Activated CD8-positive, alpha-beta memory T cell treated with anti-CD3 and anti-CD28 coated beads for 36 hours (primary cell): ENCODE measurements at regions not wholly inside any gene's neighbourhood (a gene's known extent, or its start where the extent isn't known, plus 50 kb on each side); places are given as distances from the start of the nearest gene placed in this dataset.

Experiments
- CTCF ChIA-PET: fragments of 350-600 bp; sonication (Branson Sonifier 250); formaldehyde crosslinking; loops from one replicate; lab custom pipeline; 2021; ENCODE audit warnings: antibody characterized with exemption; lab: Charles Lee
- POLR2A ChIA-PET: fragments of 350-600 bp; sonication (Branson Sonifier 250); formaldehyde crosslinking; loops from one replicate; lab custom pipeline; 2021; ENCODE audit warnings: antibody characterized with exemption; lab: Charles Lee

GRCh38 chr1:68551459-68551858 is 54.6 kb upstream of the DEPDC1 start:
- POLR2A ChIA-PET, result no interaction called here

GRCh38 chr1:68558321-68559026 is 61.6 kb upstream of the DEPDC1 start:
- ChIA-PET CTCF (no interaction called here), POLR2A (no interaction called here)

More at GRCh38 chr1:68551459-68551858, 54.6 kb upstream of the DEPDC1 start:
- CTCF ChIA-PET, result no interaction called here

GRCh38 chr1:68565923-68566322 is 69.0 kb upstream of the DEPDC1 start:
- CTCF ChIA-PET, result no interaction called here
- POLR2A ChIA-PET, result no interaction called here

DNA sequence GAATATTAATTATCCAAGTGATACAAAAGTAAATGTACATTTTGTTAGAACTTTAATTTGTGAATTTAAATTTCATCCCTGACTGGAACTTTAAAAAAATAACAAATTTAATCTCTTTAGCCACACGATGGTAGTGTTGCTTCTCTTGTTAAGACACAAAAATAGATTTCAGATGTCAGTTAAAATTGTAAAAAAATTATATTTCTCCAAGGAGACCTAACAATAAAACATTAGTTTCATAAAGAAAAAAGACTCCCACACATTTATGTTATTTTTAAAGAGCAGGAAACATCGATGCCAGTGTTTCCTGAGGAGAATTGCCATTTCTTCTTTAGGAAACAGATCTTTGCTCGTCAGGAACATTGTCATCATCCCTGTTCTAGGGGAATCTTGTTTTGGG is 74.0 kb upstream of the DEPDC1 start:
- ChIA-PET CTCF (no interaction called here), POLR2A (no interaction called here)

- CTCF ChIA-PET, result no interaction called here
- POLR2A ChIA-PET, result no interaction called here
Observed at GRCh38 chr1:68571454-68572235, 74.8 kb upstream of the DEPDC1 start.

DNA sequence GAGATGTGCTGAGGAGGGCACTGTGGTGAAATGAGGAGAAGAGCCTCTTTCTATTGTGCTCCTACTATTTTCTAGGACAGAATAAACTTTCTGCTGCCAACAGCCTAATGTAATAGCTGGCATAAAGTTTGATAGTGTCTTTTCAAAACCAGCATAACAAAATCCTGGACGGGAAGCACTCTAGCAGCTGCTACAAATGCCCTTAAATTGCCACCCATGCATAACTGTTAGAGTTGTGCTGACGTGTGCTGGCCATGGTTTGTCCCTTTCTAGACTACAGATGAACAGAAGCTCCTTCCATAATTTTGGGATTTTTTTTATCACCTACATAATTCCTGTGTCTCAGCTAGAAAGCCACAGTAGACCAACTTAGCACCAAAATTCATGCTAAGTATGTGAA is 88.5 kb upstream of the DEPDC1 start:
- ChIA-PET CTCF (no interaction called here), POLR2A (no interaction called here)

GRCh38 chr1:68586766-68587165 is 89.9 kb upstream of the DEPDC1 start:
- ChIA-PET CTCF (no interaction called here), POLR2A (no interaction called here)

GRCh38 chr1:68588304-68588703 is 91.4 kb upstream of the DEPDC1 start:
- POLR2A ChIA-PET, result no interaction called here
- CTCF ChIA-PET, result no interaction called here

DNA sequence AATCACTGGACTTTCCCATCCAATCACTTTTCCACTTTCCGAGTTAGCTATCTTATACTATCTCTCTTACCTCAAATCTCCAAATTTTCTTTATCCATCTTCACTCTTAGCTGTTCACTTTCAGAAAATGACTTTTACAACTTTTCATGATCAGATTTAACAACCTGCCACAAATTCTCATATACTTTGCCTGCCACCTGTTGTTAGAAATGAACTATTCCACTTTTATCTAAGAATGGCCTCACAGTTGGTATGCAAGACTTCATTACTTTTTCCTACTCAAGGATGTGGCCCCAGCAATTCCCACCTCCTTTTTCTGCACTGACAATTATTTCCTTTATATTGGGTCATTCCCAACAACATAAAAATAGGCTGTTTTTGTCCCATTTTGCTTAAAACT is 93.6 kb upstream of the DEPDC1 start:
- CTCF ChIA-PET, result no interaction called here
- POLR2A ChIA-PET, result no interaction called here

- CTCF ChIA-PET, result no interaction called here
Observed at GRCh38 chr1:68594851-68595250, 98.0 kb upstream of the DEPDC1 start.

GRCh38 chr1:68600049-68600661 is 103.3 kb upstream of the DEPDC1 start:
- ChIA-PET CTCF (no interaction called here), POLR2A (no interaction called here)

More at GRCh38 chr1:68594851-68595250, 98.0 kb upstream of the DEPDC1 start:
- POLR2A ChIA-PET, result no interaction called here

- CTCF ChIA-PET, result no interaction called here
- POLR2A ChIA-PET, result no interaction called here
Observed at GRCh38 chr1:68608289-68608688, 111.4 kb upstream of the DEPDC1 start.

DNA sequence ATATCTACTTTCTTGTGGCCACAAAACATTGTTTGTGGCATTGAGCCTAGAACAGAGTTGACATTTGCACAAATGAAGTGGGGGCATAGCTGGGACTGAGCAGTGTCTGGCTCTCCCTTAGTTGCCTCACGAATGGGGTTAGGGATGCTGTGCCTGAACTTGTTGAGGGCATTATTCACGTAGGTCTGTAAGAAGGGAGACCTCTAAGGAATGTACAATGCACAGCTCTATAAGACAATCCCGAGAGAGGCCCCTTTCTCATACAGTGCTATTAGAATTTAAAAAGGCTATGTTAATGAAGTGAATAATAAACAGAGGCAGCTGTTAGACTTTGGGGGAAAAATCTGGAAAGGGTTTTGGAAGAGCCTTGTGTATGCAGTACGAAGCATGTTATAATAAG is 118.4 kb upstream of the DEPDC1 start:
- CTCF ChIA-PET, result no interaction called here
- POLR2A ChIA-PET, result no interaction called here

GRCh38 chr1:68617942-68618341 is 121.1 kb upstream of the DEPDC1 start:
- POLR2A ChIA-PET, result no interaction called here

GRCh38 chr1:68620571-68620970 is 123.7 kb upstream of the DEPDC1 start:
- ChIA-PET POLR2A (no interaction called here), CTCF (no interaction called here)

More at GRCh38 chr1:68617942-68618341, 121.1 kb upstream of the DEPDC1 start:
- CTCF ChIA-PET, result no interaction called here

GRCh38 chr1:68623700-68624099 is 126.8 kb upstream of the DEPDC1 start:
- ChIA-PET CTCF (no interaction called here), POLR2A (no interaction called here)

- CTCF ChIA-PET, result no interaction called here
- POLR2A ChIA-PET, result no interaction called here
Observed at GRCh38 chr1:68624233-68624632, 127.4 kb upstream of the DEPDC1 start.

GRCh38 chr1:68625624-68626023 is 128.7 kb upstream of the DEPDC1 start:
- CTCF ChIA-PET, result no interaction called here

GRCh38 chr1:68633141-68633919 is 136.4 kb upstream of the DEPDC1 start:
- POLR2A ChIA-PET, result no interaction called here

More at GRCh38 chr1:68625624-68626023, 128.7 kb upstream of the DEPDC1 start:
- POLR2A ChIA-PET, result no interaction called here

DNA sequence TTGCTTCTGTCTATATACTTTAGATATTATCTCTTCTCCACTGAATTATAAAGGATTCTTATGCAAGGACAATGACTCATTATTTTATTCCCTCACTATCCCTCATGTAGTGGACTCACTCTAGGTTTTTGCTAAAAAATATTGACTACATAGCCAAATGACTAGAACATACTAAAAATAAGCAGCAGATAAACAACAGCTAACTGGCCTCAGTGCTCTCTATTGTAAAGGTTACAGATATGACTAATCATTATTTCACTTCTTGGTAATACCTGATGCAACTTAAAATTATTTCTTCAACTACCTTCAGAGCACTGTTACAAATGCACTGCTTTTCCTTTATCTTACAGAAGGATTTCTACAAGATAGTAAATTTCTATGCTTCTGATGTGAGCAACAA is 147.6 kb upstream of the DEPDC1 start:
- POLR2A ChIA-PET, result no interaction called here
- CTCF ChIA-PET, result no interaction called here

More at GRCh38 chr1:68633141-68633919, 136.4 kb upstream of the DEPDC1 start:
- CTCF ChIA-PET, result no interaction called here
